Mesenchymal stem cell (in vitro differentiated cells and primary cell): ENCODE measurements at regions not wholly inside any gene's neighbourhood (a gene's known extent, or its start where the extent isn't known, plus 50 kb on each side); places are given as distances from the start of the nearest gene placed in this dataset.
A peak's percentile ranks its signal among the peaks of the same experiment; 100 is the strongest.

ENCODE experiments used
- DNase-seq: peaks from one replicate; pipeline ENCODE4 v3.0.0-alpha.2; 2013
- H2AFZ ChIP-seq: one replicate; pipeline ENCODE4 v1.6.1; 2013; ENCODE audit warnings: low read depth, mild to moderate bottlenecking, control low read depth, inconsistent platforms, low read length, moderate library complexity
- H2AK5ac ChIP-seq: 2 replicates; pipeline ENCODE4 v1.6.1; 2013; ENCODE audit warnings: low read length, moderate library complexity, mild to moderate bottlenecking, inconsistent platforms; ENCODE audit not compliant: severe bottlenecking
- H2BK120ac ChIP-seq: one replicate; pipeline ENCODE4 v1.6.1; 2013; ENCODE audit warnings: low read depth, mild to moderate bottlenecking, inconsistent platforms, low read length, moderate library complexity
- H2BK12ac ChIP-seq, 2 experiments: one replicate each; pipeline ENCODE4 v1.6.1; 2013; ENCODE audit warnings: inconsistent platforms in 2 of 2, low read length in 2 of 2, mild to moderate bottlenecking in 2 of 2, moderate library complexity in 2 of 2, control low read depth in 1 of 2
- H2BK15ac ChIP-seq: one replicate; pipeline ENCODE4 v1.6.1; 2013; ENCODE audit warnings: mild to moderate bottlenecking, low read depth, inconsistent platforms; ENCODE audit not compliant: poor library complexity, severe bottlenecking
- H2BK5ac ChIP-seq: 2 replicates; pipeline ENCODE4 v1.6.1; 2013; ENCODE audit warnings: low read depth, mild to moderate bottlenecking, low read length, control low read depth, inconsistent platforms; ENCODE audit not compliant: poor library complexity, severe bottlenecking
- H3K14ac ChIP-seq, 2 experiments: one replicate each; pipeline ENCODE4 v1.6.1; 2013; ENCODE audit warnings: inconsistent platforms in 2 of 2, low read length in 2 of 2, control low read depth in 1 of 2, mild to moderate bottlenecking in 1 of 2, moderate library complexity in 1 of 2
- H3K18ac ChIP-seq, 2 experiments: one replicate each; pipeline ENCODE4 v1.6.1; 2013; ENCODE audit warnings: inconsistent platforms in 2 of 2, low read length in 2 of 2, control low read depth in 1 of 2, low read depth in 1 of 2, mild to moderate bottlenecking in 1 of 2
- H3K23ac ChIP-seq, 2 experiments: one replicate each; pipeline ENCODE4 v1.6.1; 2013; ENCODE audit warnings: inconsistent platforms in 2 of 2, low read length in 2 of 2, mild to moderate bottlenecking in 2 of 2, moderate library complexity in 2 of 2, control low read depth in 1 of 2
- H3K27ac ChIP-seq: 2 replicates; pipeline ENCODE4 v1.5.1; 2013; ENCODE audit warnings: mild to moderate bottlenecking, moderate library complexity, low read length, control low read depth, inconsistent platforms; ENCODE audit not compliant: poor library complexity, severe bottlenecking
- H3K27me3 ChIP-seq, 2 experiments: 2 replicates each; pipeline versions ENCODE4 v1.6.1 to v1.7.0; 2013; ENCODE audit warnings: low read length in 2 of 2, mild to moderate bottlenecking in 2 of 2, moderate library complexity in 2 of 2, control low read depth in 1 of 2, inconsistent platforms in 1 of 2; ENCODE audit not compliant: control insufficient read depth in 1 of 2, insufficient read depth in 1 of 2
- H3K36me3 ChIP-seq, 2 experiments: 2 replicates each; pipeline versions ENCODE4 v1.6.1 to v1.7.0; 2013; ENCODE audit warnings: low read length in 2 of 2, control low read depth in 1 of 2, inconsistent platforms in 1 of 2, low read depth in 1 of 2, mild to moderate bottlenecking in 1 of 2; ENCODE audit not compliant: insufficient read depth in 2 of 2, control insufficient read depth in 1 of 2
- H3K4ac ChIP-seq, 2 experiments: one replicate each; pipeline ENCODE4 v1.6.1; 2013; ENCODE audit warnings: inconsistent platforms in 2 of 2, low read length in 2 of 2, mild to moderate bottlenecking in 2 of 2, moderate library complexity in 2 of 2, control low read depth in 1 of 2, low read depth in 1 of 2
- H3K4me1 ChIP-seq: 2 replicates; pipeline ENCODE4 v1.6.1; 2013; ENCODE audit warnings: low read depth, low read length, control low read depth; ENCODE audit not compliant: control insufficient read depth, insufficient read depth
- H3K4me2 ChIP-seq: 2 replicates; pipeline ENCODE4 v1.6.1; 2013; ENCODE audit warnings: low read length, mild to moderate bottlenecking, inconsistent platforms; ENCODE audit not compliant: poor library complexity, severe bottlenecking
- H3K4me3 ChIP-seq, 2 experiments: 2 replicates each; pipeline versions ENCODE4 v1.5.1 to v1.7.0; 2013; ENCODE audit warnings: low read length in 2 of 2, mild to moderate bottlenecking in 2 of 2, control low read depth in 1 of 2, low read depth in 1 of 2; ENCODE audit not compliant: insufficient read depth in 1 of 2
- H3K79me1 ChIP-seq: replicated peaks from 2 replicates; pipeline ENCODE4 v1.6.1; 2013; ENCODE audit warnings: mild to moderate bottlenecking, control low read depth, low read length, inconsistent platforms; ENCODE audit not compliant: poor library complexity, severe bottlenecking
- H3K9ac ChIP-seq: 2 replicates; pipeline ENCODE4 v1.7.0; 2013; ENCODE audit warnings: mild to moderate bottlenecking, low read length, moderate library complexity
- H3K9me3 ChIP-seq: 2 replicates; pipeline ENCODE4 v1.7.0; 2013; ENCODE audit warnings: mild to moderate bottlenecking, low read length; ENCODE audit not compliant: control insufficient read depth
- H4K8ac ChIP-seq: one replicate; pipeline ENCODE4 v1.6.1; 2013; ENCODE audit warnings: inconsistent platforms, mild to moderate bottlenecking, low read length, moderate library complexity
- H4K91ac ChIP-seq: one replicate; pipeline ENCODE4 v1.6.1; 2013; ENCODE audit warnings: mild to moderate bottlenecking, low read length, inconsistent platforms
- WGBS: methylation state at CpG from one replicate; pipeline ENCODE4 v1.1.7; 2013; ENCODE audit warnings: mixed read lengths; 5-methylcytosine and 5-hydroxymethylcytosine counted together

DNA sequence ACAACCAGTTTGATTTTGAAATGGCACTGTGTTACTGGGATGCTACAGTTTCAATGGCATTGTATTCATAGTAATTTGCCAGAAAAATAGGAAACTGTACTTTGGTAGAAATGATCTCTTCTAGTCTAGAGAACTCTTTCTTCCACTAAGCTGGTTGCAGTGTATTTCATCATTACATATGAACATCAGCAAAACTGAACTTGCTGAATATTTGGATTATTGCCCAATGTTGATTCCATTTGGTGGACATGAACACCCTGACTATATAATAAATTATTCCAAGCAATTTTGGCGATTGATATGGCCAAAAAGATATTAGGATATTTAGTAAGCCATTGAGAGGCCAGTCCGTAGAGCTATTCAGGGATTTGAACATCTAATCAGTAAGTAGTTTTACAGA is 191.8 kb upstream of the CXorf66 start:
- Histone ChIP-seq H2BK15ac (no peak overlapping the region), H2BK5ac (no peak overlapping the region), H3K9me3 (peaks cover 14% of the 10 kb centered on the region), H3K9ac (no peak overlapping the region), H3K79me1 (no peaks in the 10 kb centered on the region), H2AFZ (no peak overlapping the region), H2BK12ac (no peak overlapping the region), H2BK120ac (no peak overlapping the region), H2AK5ac (no peak overlapping the region), H3K27me3 (peaks cover 0 to 17% of the 10 kb centered on the region in 2 experiments), H3K4me1 (no peaks in the 10 kb centered on the region), H3K14ac (no peak overlapping the region), H3K18ac (no peak overlapping the region), H3K4me3 (no peak overlapping the region), H4K91ac (no peak overlapping the region), H3K4me2 (no peak overlapping the region), H3K27ac (no peak overlapping the region), H3K23ac (no peak overlapping the region), H4K8ac (no peak overlapping the region), H3K4ac (no peak overlapping the region), H3K36me3 (no peaks in the 10 kb centered on the region)
- DNase-seq: no peak
- WGBS: 51% methylated on average over 2 of the region's 2 CpGs

DNA sequence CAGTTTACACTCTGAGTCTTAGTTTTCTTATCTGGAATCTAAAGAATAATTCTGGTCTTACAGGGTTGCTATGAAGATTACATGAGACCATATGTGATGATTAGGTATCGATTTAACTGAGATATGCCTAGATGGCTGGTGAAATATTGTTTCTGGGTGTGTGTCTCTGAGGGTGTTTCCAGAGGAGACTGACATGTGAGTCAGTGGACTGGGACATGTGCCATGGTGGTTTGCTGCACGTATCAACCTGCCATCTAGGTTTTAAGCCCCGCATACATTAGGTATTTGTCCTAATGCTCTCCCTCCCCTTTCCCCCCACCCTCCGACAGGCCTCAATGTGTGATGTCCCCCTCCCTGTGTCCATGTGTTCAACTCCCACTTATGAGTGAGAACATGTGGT is 186.0 kb upstream of the CXorf66 start:
- H3K79me1 ChIP-seq: no peaks in the 10 kb centered on the region
- no peak overlapping the region for H2BK15ac ChIP-seq
- no peak overlapping the region for H3K9ac ChIP-seq
- peaks cover 0 to 10% of the 10 kb centered on the region in 2 experiments for H3K27me3 ChIP-seq
- no peak overlapping the region for H3K4me3 ChIP-seq
- H3K18ac ChIP-seq: no peak overlapping the region
- H3K4ac ChIP-seq: no peak overlapping the region
- H2BK5ac ChIP-seq: no peak overlapping the region
- H4K91ac ChIP-seq: no peak overlapping the region
- no peak for DNase-seq
- no peak overlapping the region for H3K27ac ChIP-seq
- H3K4me2 ChIP-seq: no peak overlapping the region
- no peak overlapping the region for H2AFZ ChIP-seq
- WGBS: 53% methylated on average over 1 of the region's 4 CpGs
- H2BK120ac ChIP-seq: no peak overlapping the region
- H3K9me3 ChIP-seq: peaks cover 14% of the 10 kb centered on the region
- no peak overlapping the region for H2BK12ac ChIP-seq
- H3K4me1 ChIP-seq: no peaks in the 10 kb centered on the region
- no peaks in the 10 kb centered on the region for H3K36me3 ChIP-seq
- H3K23ac ChIP-seq: no peak overlapping the region
- no peak overlapping the region for H3K14ac ChIP-seq
- no peak overlapping the region for H2AK5ac ChIP-seq
- H4K8ac ChIP-seq: no peak overlapping the region

DNA sequence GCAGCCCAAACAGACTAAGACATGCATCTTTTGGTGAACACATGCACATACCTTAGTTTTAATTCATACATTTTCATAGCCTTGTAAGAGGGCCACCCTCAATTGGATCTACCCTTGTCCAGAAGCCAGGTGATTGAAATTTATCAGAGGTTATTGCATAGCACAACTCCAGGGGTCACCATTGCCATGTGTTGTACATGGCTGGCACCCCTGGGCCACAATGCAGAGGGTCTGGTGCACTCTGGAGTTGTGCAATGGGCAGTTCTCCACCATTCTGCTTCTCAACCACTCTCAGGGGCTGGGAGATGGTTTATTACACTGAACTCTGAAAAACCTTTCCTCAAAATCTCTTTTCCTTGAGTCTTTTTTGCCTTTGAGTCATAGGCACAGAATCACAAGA is 184.4 kb upstream of the CXorf66 start:
- Histone ChIP-seq H2BK5ac (no peak overlapping the region), H3K9me3 (peaks cover 8% of the 10 kb centered on the region), H2BK12ac (no peak overlapping the region), H3K36me3 (no peaks in the 10 kb centered on the region), H3K27me3 (peaks cover 0 to 14% of the 10 kb centered on the region in 2 experiments), H3K4me2 (no peak overlapping the region), H3K4me3 (no peak overlapping the region), H3K27ac (no peak overlapping the region), H3K4ac (no peak overlapping the region), H3K18ac (no peak overlapping the region), H2BK120ac (no peak overlapping the region), H4K8ac (no peak overlapping the region), H2AFZ (no peak overlapping the region), H3K79me1 (no peaks in the 10 kb centered on the region), H3K23ac (no peak overlapping the region), H2BK15ac (no peak overlapping the region), H3K4me1 (no peaks in the 10 kb centered on the region), H4K91ac (no peak overlapping the region), H3K9ac (no peak overlapping the region), H3K14ac (no peak overlapping the region), H2AK5ac (no peak overlapping the region)
- DNase-seq: no peak

DNA sequence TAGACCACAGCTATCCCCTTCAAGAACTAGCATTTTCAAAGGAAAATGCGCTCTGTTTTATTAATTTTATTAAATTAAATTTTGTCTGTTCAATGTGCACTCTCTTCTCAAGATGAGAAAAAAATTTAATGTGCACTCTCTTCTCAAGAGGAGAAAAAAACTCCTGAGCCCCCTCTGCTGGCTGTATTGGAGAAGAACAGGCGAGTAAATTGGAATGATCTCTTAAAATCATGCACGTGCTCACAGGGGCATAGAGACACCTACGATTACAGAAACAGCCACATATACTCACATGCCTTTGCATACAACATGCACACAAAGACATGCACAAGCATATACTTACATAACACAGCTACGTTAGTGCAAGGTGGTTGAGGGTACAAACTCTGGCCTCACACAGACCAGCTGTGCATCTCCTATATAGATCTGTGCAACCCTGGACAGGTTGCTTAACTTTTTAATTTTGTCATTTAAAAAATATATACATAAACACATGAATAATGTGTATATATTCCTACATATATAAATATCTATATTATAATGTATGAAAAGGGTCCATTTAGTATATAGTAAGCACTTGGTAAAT is 176.2 kb upstream of the CXorf66 start:
- H3K4me1 ChIP-seq: no peaks in the 10 kb centered on the region
- H3K4me2 ChIP-seq: no peak overlapping the region
- no peak overlapping the region for H2BK15ac ChIP-seq
- H2BK5ac ChIP-seq: no peak overlapping the region
- H3K23ac ChIP-seq: no peak overlapping the region
- H2AFZ ChIP-seq: no peak overlapping the region
- no peak overlapping the region for H4K91ac ChIP-seq
- peak; percentile 9 for DNase-seq
- no peak overlapping the region for H3K4ac ChIP-seq
- no peak overlapping the region for H2AK5ac ChIP-seq
- no peak overlapping the region for H4K8ac ChIP-seq
- no peaks in the 10 kb centered on the region for H3K79me1 ChIP-seq
- no peak overlapping the region for H3K18ac ChIP-seq
- no peak overlapping the region for H3K9ac ChIP-seq
- WGBS: 4% methylated on average over 3 of the region's 5 CpGs
- H2BK12ac ChIP-seq: no peak overlapping the region
- H3K14ac ChIP-seq: no peak overlapping the region
- H3K27ac ChIP-seq: no peak overlapping the region
- peaks cover 0 to 26% of the 10 kb centered on the region in 2 experiments for H3K27me3 ChIP-seq
- no peaks in the 10 kb centered on the region for H3K9me3 ChIP-seq
- H3K36me3 ChIP-seq: no peaks in the 10 kb centered on the region
- no peak overlapping the region for H2BK120ac ChIP-seq
- no peak overlapping the region for H3K4me3 ChIP-seq
